Panc1 (cell line): ENCODE measurements at regions not wholly inside any gene's neighbourhood (a gene's known extent, or its start where the extent isn't known, plus 50 kb on each side); places are given as distances from the start of the nearest gene placed in this dataset.

Experiments used
- ATAC-seq: fragments of 200-7000 bp; cut with Tn5 transposase; 2 replicates; pipeline ENCODE4 v1.9.1; 2020; ENCODE audit warnings: mild to moderate bottlenecking, moderate library complexity
- BruUV-seq: library from RNA; stranded (reverse); fragments of 400-500 nt; replicated peaks from 2 replicates; lab custom pipeline; 2021; lab: Mats Ljungman, UMichigan
- CTCF ChIA-PET: fragments of 300-600 bp; sonication (Branson Sonifier 250); formaldehyde crosslinking; loops from one replicate; lab custom pipeline; 2022; ENCODE audit warnings: antibody characterized with exemption; lab: Charles Lee
- POLR2A ChIA-PET: fragments of 300-600 bp; sonication (Branson Sonifier 250); formaldehyde crosslinking; loops from one replicate; lab custom pipeline; 2022; ENCODE audit warnings: antibody characterized with exemption; lab: Charles Lee
- DNase-seq: peaks from one replicate; pipeline ENCODE4 v3.0.0-alpha.2; 2010; ENCODE audit warnings: low read depth, low spot score
- H3K27ac ChIP-seq: 2 replicates; pipeline ENCODE4 v1.5.1; 2011; ENCODE audit warnings: mild to moderate bottlenecking, low read length, inconsistent platforms
- H3K27me3 ChIP-seq: fragments of 200-500 bp; sonication (Bioruptor generic); 2 replicates; pipeline ENCODE4 v1.6.0; 2014; ENCODE audit warnings: low read length, inconsistent platforms; ENCODE audit not compliant: control insufficient read depth, insufficient read depth
- H3K36me3 ChIP-seq: fragments of 200-500 bp; sonication (Bioruptor generic); 2 replicates; pipeline ENCODE4 v1.5.1; 2014; ENCODE audit warnings: inconsistent platforms, mild to moderate bottlenecking, low read length, moderate library complexity; ENCODE audit not compliant: control insufficient read depth, insufficient read depth
- H3K4me1 ChIP-seq: 2 replicates; pipeline ENCODE4 v1.5.1; 2011; ENCODE audit warnings: inconsistent platforms, mild to moderate bottlenecking, low read length, moderate library complexity; ENCODE audit not compliant: control insufficient read depth, insufficient read depth
- H3K4me3 ChIP-seq, 2 experiments: 2 replicates each; pipeline ENCODE4 v1.5.1; 2011 to 2012; ENCODE audit warnings: low read depth in 2 of 2, low read length in 2 of 2, mild to moderate bottlenecking in 2 of 2, inconsistent platforms in 1 of 2, moderate library complexity in 1 of 2
- H3K9me3 ChIP-seq: fragments of 200-500 bp; sonication (Bioruptor generic); 2 replicates; pipeline ENCODE4 v1.5.1; 2014; ENCODE audit warnings: low read depth, mild to moderate bottlenecking, inconsistent platforms, low read length, moderate library complexity; ENCODE audit not compliant: control insufficient read depth, insufficient read depth
- POLR2AphosphoS5 ChIP-seq: IDR thresholded peaks from 2 replicates; pipeline ENCODE4 v1.6.1; 2012; ENCODE audit warnings: mild to moderate bottlenecking, low read depth, low read length, moderate library complexity
- SIN3A ChIP-seq: IDR thresholded peaks from 2 replicates; pipeline ENCODE4 v1.6.1; 2012; ENCODE audit warnings: low read depth, mild to moderate bottlenecking, low read length, moderate library complexity, borderline replicate concordance; ENCODE audit not compliant: insufficient read depth
- TCF7L2 ChIP-seq: IDR thresholded peaks from 2 replicates; pipeline ENCODE4 v1.6.1; 2011; ENCODE audit warnings: mild to moderate bottlenecking, low read depth, low read length, inconsistent platforms
- in situ Hi-C: cut with HindIII; loops from 2 replicates; pipeline ENCODE4 v1.10.0; 2016; ENCODE audit warnings: low sequenced_read_pairs, low pct_unique_long_range_greater_than_20kb
- intact Hi-C: fragments of 100-400 bp; cut with micrococcal nuclease; formaldehyde crosslinking; loops from one replicate; pipeline ENCODE4 v1.10.0; 2022; ENCODE audit not compliant: unreplicated experiment
- TF ChIP-seq, protein P1 (sequence below), 2 experiments: IDR thresholded peaks; 2 replicates each; pipeline ENCODE4 v1.6.1; 2011 to 2012; ENCODE audit warnings: low read depth in 2 of 2, control low read depth in 1 of 2, low read length in 1 of 2, mild to moderate bottlenecking in 1 of 2, moderate library complexity in 1 of 2; ENCODE audit not compliant: insufficient read depth in 1 of 2
- TF ChIP-seq, protein P2 (sequence below): fragments of 450-650 bp; IDR thresholded peaks from 2 replicates; pipeline ENCODE4 v1.5.1; 2017; ENCODE audit warnings: mild to moderate bottlenecking

DNA sequence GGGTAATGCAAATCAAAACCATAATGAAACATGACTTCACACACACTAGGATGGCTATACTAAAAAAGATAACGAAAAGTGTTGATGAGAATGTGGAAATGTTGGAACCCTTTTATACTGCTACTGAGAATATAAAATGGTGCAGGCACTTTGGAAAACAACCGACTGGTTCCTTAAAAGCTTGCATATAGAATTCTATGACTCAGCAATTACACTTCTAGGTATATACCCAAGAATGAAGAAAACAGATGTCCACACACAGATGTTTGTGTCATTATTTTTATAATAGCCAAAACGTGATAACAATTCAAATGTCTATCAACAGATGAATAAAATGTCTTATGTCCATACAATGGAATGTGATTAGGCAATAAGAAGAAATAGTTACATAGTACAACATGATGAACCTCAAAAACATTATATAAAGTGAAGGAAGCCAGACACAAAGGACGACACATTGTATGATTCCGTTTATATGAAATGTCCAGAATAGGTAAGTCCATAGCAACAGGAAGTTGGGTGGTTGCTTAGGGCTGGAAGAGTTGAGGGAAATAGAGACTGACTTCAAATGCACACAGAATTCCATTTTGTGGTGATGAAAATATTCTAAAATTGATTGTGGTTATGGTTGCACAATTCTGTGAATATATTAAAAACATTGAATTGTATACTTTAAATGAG, 148.3 kb upstream of the PHYHIPL start:
- intact Hi-C loops: no loop called here
- H3K27ac ChIP-seq: no peak overlapping the region
- H3K36me3 ChIP-seq: no peaks in the 10 kb centered on the region
- CTCF ChIA-PET: no interaction called here
- no peaks in the 10 kb centered on the region for H3K27me3 ChIP-seq
- in situ Hi-C loops: no loop called here
- DNase-seq: no peak
- BruUV-seq: no TSS peak
- ATAC-seq: no peak
- no peak overlapping the region for H3K4me3 ChIP-seq
- TF ChIP-seq, protein P1, sequence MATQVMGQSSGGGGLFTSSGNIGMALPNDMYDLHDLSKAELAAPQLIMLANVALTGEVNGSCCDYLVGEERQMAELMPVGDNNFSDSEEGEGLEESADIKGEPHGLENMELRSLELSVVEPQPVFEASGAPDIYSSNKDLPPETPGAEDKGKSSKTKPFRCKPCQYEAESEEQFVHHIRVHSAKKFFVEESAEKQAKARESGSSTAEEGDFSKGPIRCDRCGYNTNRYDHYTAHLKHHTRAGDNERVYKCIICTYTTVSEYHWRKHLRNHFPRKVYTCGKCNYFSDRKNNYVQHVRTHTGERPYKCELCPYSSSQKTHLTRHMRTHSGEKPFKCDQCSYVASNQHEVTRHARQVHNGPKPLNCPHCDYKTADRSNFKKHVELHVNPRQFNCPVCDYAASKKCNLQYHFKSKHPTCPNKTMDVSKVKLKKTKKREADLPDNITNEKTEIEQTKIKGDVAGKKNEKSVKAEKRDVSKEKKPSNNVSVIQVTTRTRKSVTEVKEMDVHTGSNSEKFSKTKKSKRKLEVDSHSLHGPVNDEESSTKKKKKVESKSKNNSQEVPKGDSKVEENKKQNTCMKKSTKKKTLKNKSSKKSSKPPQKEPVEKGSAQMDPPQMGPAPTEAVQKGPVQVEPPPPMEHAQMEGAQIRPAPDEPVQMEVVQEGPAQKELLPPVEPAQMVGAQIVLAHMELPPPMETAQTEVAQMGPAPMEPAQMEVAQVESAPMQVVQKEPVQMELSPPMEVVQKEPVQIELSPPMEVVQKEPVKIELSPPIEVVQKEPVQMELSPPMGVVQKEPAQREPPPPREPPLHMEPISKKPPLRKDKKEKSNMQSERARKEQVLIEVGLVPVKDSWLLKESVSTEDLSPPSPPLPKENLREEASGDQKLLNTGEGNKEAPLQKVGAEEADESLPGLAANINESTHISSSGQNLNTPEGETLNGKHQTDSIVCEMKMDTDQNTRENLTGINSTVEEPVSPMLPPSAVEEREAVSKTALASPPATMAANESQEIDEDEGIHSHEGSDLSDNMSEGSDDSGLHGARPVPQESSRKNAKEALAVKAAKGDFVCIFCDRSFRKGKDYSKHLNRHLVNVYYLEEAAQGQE (IDR thresholded peaks at IDR 0.05; ENCODE audit: insufficient read depth in 1 of 2, low read depth in 2 of 2, low read length in 1 of 2): no peak
- TF ChIP-seq SIN3A (no peak), POLR2AphosphoS5 (no peak), TCF7L2 (no peak)
- TF ChIP-seq, protein P2, sequence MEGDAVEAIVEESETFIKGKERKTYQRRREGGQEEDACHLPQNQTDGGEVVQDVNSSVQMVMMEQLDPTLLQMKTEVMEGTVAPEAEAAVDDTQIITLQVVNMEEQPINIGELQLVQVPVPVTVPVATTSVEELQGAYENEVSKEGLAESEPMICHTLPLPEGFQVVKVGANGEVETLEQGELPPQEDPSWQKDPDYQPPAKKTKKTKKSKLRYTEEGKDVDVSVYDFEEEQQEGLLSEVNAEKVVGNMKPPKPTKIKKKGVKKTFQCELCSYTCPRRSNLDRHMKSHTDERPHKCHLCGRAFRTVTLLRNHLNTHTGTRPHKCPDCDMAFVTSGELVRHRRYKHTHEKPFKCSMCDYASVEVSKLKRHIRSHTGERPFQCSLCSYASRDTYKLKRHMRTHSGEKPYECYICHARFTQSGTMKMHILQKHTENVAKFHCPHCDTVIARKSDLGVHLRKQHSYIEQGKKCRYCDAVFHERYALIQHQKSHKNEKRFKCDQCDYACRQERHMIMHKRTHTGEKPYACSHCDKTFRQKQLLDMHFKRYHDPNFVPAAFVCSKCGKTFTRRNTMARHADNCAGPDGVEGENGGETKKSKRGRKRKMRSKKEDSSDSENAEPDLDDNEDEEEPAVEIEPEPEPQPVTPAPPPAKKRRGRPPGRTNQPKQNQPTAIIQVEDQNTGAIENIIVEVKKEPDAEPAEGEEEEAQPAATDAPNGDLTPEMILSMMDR: no peak
- no peaks in the 10 kb centered on the region for H3K9me3 ChIP-seq
- POLR2A ChIA-PET: no interaction called here
- no peaks in the 10 kb centered on the region for H3K4me1 ChIP-seq

DNA sequence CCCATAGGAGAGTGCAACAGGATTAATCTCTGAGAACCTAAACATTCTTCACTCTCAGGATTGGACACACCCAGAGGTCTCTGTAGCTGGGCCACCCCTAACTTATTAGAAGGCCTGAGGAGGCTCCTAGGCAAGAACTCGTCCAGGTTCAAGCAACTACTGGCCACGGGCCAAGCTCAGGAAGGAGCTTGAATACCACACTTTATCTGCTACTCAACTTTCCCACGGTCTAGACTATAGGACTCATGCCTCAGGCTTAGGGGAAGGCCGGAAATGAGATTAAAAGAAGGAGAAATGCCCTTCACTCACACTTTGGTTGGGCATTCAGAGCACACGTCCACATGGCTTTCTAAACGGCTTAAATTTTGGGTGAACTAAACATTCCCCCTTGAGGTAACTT, 142.8 kb upstream of the PHYHIPL start:
- DNase-seq (no peak), ATAC-seq (no peak)
- in situ Hi-C loops (no loop called here), intact Hi-C loops (no loop called here)
- H3K27ac ChIP-seq: no peak overlapping the region
- H3K4me3 ChIP-seq: no peak overlapping the region
- no peaks in the 10 kb centered on the region for H3K36me3 ChIP-seq
- CTCF ChIA-PET: no interaction called here
- TF ChIP-seq, protein P2: no peak
- TF ChIP-seq SIN3A (no peak), POLR2AphosphoS5 (no peak), TCF7L2 (no peak)
- TF ChIP-seq, protein P1 (IDR thresholded peaks at IDR 0.05; ENCODE audit: insufficient read depth in 1 of 2, low read depth in 2 of 2, low read length in 1 of 2): no peak
- POLR2A ChIA-PET: no interaction called here
- H3K27me3 ChIP-seq: no peaks in the 10 kb centered on the region
- H3K4me1 ChIP-seq: no peaks in the 10 kb centered on the region
- no TSS peak for BruUV-seq
- H3K9me3 ChIP-seq: no peaks in the 10 kb centered on the region
